Amygdala (tissue), 56 donors: ENCODE measurements at regions not wholly inside any gene's neighbourhood (a gene's known extent, or its start where the extent isn't known, plus 50 kb on each side); places are given as distances from the start of the nearest gene placed in this dataset.

Experiments
- DNase-seq, 56 donors: peaks; one replicate each; lab custom pipeline; 2025; lab: John Stamatoyannopoulos, UW

GRCh38 chr22:23522623-23523251 is 57.4 kb downstream of the IGLL1 start:
- DNase-seq = peak in 1 of 56 donors; percentile 6

GRCh38 chr22:23521441-23522113 is 58.5 kb downstream of the IGLL1 start:
- peak; percentile 38 to 97 (median 86) for DNase-seq

GRCh38 chr22:23520863-23521440 is 59.1 kb downstream of the IGLL1 start:
- peak in 15 of 56 donors; percentile 13 to 63 (median 45) for DNase-seq

GRCh38 chr22:23519442-23520157 is 60.5 kb downstream of the IGLL1 start:
- no peak for DNase-seq

- no peak for DNase-seq
Measured at GRCh38 chr22:23518376-23519187, 61.5 kb downstream of the IGLL1 start.

GRCh38 chr22:23517804-23518375 is 62.2 kb downstream of the IGLL1 start:
- DNase-seq = no peak

- no peak for DNase-seq
Measured at GRCh38 chr22:23516304-23516703, 63.8 kb downstream of the IGLL1 start.

GRCh38 chr22:23514322-23515038 is 65.6 kb downstream of the IGLL1 start:
- DNase-seq = no peak

- no peak for DNase-seq
Measured at GRCh38 chr22:23513705-23514104, 66.4 kb downstream of the IGLL1 start.

GRCh38 chr22:23513133-23513532 is 67.0 kb downstream of the IGLL1 start:
- DNase-seq = no peak

- DNase-seq = no peak
Measured at GRCh38 chr22:23512721-23513120, 67.4 kb downstream of the IGLL1 start.

GRCh38 chr22:23512348-23512705 is 67.8 kb downstream of the IGLL1 start:
- DNase-seq = no peak

- no peak for DNase-seq
Measured at GRCh38 chr22:23511627-23512347, 68.3 kb downstream of the IGLL1 start.

- peak in 1 of 56 donors; percentile 22 for DNase-seq
Measured at GRCh38 chr22:23509571-23510302, 70.4 kb downstream of the IGLL1 start.

- no peak for DNase-seq
Measured at GRCh38 chr22:23504516-23504915, 75.6 kb downstream of the IGLL1 start.

- no peak for DNase-seq
Measured at GRCh38 chr22:23503736-23504440, 76.2 kb downstream of the IGLL1 start.

GRCh38 chr22:23503142-23503541 is 76.9 kb downstream of the IGLL1 start:
- no peak for DNase-seq
